ENCODE measurements at regions not wholly inside any gene's neighbourhood (a gene's known extent, or its start where the extent isn't known, plus 50 kb on each side); places are given as distances from the start of the nearest gene placed in this dataset.

- TF ChIP-seq, protein P1, sequence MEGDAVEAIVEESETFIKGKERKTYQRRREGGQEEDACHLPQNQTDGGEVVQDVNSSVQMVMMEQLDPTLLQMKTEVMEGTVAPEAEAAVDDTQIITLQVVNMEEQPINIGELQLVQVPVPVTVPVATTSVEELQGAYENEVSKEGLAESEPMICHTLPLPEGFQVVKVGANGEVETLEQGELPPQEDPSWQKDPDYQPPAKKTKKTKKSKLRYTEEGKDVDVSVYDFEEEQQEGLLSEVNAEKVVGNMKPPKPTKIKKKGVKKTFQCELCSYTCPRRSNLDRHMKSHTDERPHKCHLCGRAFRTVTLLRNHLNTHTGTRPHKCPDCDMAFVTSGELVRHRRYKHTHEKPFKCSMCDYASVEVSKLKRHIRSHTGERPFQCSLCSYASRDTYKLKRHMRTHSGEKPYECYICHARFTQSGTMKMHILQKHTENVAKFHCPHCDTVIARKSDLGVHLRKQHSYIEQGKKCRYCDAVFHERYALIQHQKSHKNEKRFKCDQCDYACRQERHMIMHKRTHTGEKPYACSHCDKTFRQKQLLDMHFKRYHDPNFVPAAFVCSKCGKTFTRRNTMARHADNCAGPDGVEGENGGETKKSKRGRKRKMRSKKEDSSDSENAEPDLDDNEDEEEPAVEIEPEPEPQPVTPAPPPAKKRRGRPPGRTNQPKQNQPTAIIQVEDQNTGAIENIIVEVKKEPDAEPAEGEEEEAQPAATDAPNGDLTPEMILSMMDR (IDR thresholded peaks at IDR 0.05) = no peak
- TF ChIP-seq POLR2A (IDR thresholded peaks at IDR 0.05) = no peak
Observed at GRCh38 chr9:13705373-13705772, 425.9 kb upstream of the MPDZ start.

All from Peyer's patch (tissue), 4 donors.